Smooth muscle cell (in vitro differentiated cells): ENCODE measurements at regions not wholly inside any gene's neighbourhood (a gene's known extent, or its start where the extent isn't known, plus 50 kb on each side); places are given as distances from the start of the nearest gene placed in this dataset.

ENCODE experiments used
- DNase-seq: peaks from one replicate; lab custom pipeline; 2025; ENCODE audit not compliant: unreplicated experiment; lab: John Stamatoyannopoulos, UW
- H2AFZ ChIP-seq: fragments of 200-600 bp; sonication (generic); 2 replicates; pipeline ENCODE4 v1.6.0; 2016; ENCODE audit warnings: antibody characterized with exemption, low read depth, mild to moderate bottlenecking
- H3F3A ChIP-seq: fragments of 200-600 bp; sonication (generic); 2 replicates; pipeline ENCODE4 v1.6.0; 2017; ENCODE audit warnings: antibody characterized with exemption, low read depth
- H3K27ac ChIP-seq: fragments of 200-600 bp; sonication (generic); 2 replicates; pipeline ENCODE4 v1.5.1; 2016; ENCODE audit warnings: low read depth, mild to moderate bottlenecking
- H3K27me3 ChIP-seq: fragments of 200-600 bp; sonication (generic); 2 replicates; pipeline ENCODE4 v1.6.1; 2016; ENCODE audit warnings: low read depth, mild to moderate bottlenecking
- H3K36me3 ChIP-seq: fragments of 200-600 bp; sonication (generic); 2 replicates; pipeline ENCODE4 v1.5.1; 2016; ENCODE audit warnings: low read depth
- H3K4me1 ChIP-seq: fragments of 200-600 bp; sonication (generic); 2 replicates; pipeline ENCODE4 v1.5.1; 2016; ENCODE audit warnings: low read depth
- H3K4me2 ChIP-seq: fragments of 200-600 bp; sonication (generic); 2 replicates; pipeline ENCODE4 v1.6.0; 2016; ENCODE audit warnings: mild to moderate bottlenecking
- H3K4me3 ChIP-seq: fragments of 200-600 bp; sonication (generic); 2 replicates; pipeline ENCODE4 v1.5.1; 2016; ENCODE audit warnings: mild to moderate bottlenecking
- H3K79me2 ChIP-seq: fragments of 200-600 bp; sonication (generic); 2 replicates; pipeline ENCODE4 v1.6.0; 2016; ENCODE audit warnings: low read depth, mild to moderate bottlenecking
- H3K9ac ChIP-seq: fragments of 200-600 bp; sonication (generic); 2 replicates; pipeline ENCODE4 v1.6.0; 2016; ENCODE audit warnings: low read depth
- H3K9me3 ChIP-seq: fragments of 200-600 bp; sonication (generic); replicated peaks from 2 replicates; pipeline ENCODE4 v1.5.1; 2016; ENCODE audit warnings: low read depth
- H4K20me1 ChIP-seq: fragments of 200-600 bp; sonication (generic); 2 replicates; pipeline ENCODE4 v1.6.0; 2016; ENCODE audit warnings: low read depth
- WGBS: methylation state at CpG from one replicate; pipeline ENCODE4 v1.1.7; 2016; ENCODE audit warnings: low lambda C conversion rate; 5-methylcytosine and 5-hydroxymethylcytosine counted together
- TF ChIP-seq, protein P1 (sequence below): fragments of 200-600 bp; sonication (generic); IDR thresholded peaks from 2 replicates; pipeline ENCODE4 v1.5.1; 2017; ENCODE audit warnings: borderline replicate concordance, mild to moderate bottlenecking, antibody characterized with exemption; ENCODE audit not compliant: insufficient read depth, poor library complexity, severe bottlenecking

DNA sequence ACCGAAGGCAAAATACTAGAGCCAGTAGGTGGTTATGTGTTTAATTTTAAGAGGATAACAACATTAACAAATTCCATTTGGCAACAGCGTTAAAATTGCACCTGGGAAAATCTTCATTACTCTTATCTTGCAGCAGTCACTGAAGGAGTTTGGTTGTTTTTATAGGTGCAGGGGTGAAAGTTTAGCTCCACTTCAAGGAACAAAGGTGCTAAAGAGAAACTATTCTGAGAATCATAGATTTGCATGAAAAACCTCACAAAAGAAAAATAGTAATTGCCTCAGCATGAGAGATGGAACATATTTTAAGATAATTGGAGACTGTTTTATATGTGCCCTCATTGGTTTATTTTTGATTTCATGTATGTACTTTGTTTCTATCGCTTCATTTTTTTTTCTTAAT, 444.4 kb downstream of the UTRN start:
- DNase-seq, result no peak
- H3F3A ChIP-seq, result no peaks in the 10 kb centered on the region
- no peak overlapping the region for H3K9ac ChIP-seq
- no peak overlapping the region for H3K4me3 ChIP-seq
- no peaks in the 10 kb centered on the region for H3K79me2 ChIP-seq
- peaks cover 12% of the 10 kb centered on the region for H3K4me1 ChIP-seq
- H4K20me1 ChIP-seq, result no peaks in the 10 kb centered on the region
- no peaks in the 10 kb centered on the region for H3K36me3 ChIP-seq
- WGBS, result 92% methylated on average over 3 of the region's 3 CpGs
- no peaks in the 10 kb centered on the region for H3K9me3 ChIP-seq
- H3K27ac ChIP-seq, result no peak overlapping the region
- H2AFZ ChIP-seq, result no peak overlapping the region
- TF ChIP-seq, protein P1, sequence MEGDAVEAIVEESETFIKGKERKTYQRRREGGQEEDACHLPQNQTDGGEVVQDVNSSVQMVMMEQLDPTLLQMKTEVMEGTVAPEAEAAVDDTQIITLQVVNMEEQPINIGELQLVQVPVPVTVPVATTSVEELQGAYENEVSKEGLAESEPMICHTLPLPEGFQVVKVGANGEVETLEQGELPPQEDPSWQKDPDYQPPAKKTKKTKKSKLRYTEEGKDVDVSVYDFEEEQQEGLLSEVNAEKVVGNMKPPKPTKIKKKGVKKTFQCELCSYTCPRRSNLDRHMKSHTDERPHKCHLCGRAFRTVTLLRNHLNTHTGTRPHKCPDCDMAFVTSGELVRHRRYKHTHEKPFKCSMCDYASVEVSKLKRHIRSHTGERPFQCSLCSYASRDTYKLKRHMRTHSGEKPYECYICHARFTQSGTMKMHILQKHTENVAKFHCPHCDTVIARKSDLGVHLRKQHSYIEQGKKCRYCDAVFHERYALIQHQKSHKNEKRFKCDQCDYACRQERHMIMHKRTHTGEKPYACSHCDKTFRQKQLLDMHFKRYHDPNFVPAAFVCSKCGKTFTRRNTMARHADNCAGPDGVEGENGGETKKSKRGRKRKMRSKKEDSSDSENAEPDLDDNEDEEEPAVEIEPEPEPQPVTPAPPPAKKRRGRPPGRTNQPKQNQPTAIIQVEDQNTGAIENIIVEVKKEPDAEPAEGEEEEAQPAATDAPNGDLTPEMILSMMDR, result no peak
- no peak overlapping the region for H3K4me2 ChIP-seq
- H3K27me3 ChIP-seq, result no peaks in the 10 kb centered on the region

DNA sequence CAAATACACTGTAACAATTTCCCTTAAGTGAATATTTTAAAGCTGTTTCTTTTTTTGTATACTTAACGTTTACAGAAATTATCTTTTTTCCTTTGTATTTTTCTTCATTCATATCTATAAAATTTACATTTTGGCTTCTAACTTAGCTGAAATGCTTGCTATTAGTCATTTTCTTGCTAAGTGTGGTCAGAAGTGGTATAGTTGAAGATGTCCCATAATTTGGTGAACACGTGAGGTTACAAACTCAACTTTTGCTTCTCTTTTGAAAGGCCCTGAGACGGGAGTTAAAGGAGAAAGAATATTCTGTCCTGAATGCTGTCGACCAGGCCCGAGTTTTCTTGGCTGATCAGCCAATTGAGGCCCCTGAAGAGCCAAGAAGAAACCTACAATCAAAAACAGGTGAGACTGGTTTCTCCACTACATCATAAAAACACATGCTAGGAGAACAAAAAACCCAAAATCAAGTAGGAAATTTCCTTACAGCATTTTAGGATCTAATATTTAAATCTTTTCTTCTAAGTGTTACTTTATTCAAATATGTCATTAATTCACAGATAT, 445.0 kb downstream of the UTRN start:
- Histone ChIP-seq H2AFZ (no peak overlapping the region), H3K4me1 (peaks cover 12% of the 10 kb centered on the region), H3K9me3 (no peaks in the 10 kb centered on the region), H3K27ac (peak overlapping the region; percentile 41), H3K36me3 (no peaks in the 10 kb centered on the region), H3K27me3 (no peaks in the 10 kb centered on the region), H3K9ac (no peak overlapping the region), H4K20me1 (no peaks in the 10 kb centered on the region), H3K4me2 (peak overlapping the region; percentile 4), H3K4me3 (no peak overlapping the region), H3F3A (no peaks in the 10 kb centered on the region), H3K79me2 (no peaks in the 10 kb centered on the region)
- no peak for DNase-seq
- TF ChIP-seq, protein P1, result no peak
- WGBS, result 68% methylated on average over 5 of the region's 5 CpGs

DNA sequence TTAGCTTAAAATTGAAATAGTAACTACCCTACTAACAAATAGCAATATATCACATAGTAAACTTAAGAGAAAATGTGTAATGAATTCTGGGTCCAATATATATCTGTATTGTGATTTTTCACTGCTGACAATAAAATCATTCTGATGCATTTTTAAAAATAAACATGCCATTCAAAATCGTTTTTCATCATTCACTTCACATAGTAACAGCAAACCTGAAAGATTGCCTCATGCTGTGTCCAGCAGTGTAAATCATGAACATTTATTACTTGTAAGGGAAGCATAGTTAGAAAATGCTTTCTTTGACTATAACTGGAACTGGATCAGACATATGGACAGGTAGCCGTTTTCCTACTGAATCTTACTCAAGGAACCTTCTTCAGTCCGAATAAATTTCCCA, 446.1 kb downstream of the UTRN start:
- no peak for DNase-seq
- H2AFZ ChIP-seq, result no peak overlapping the region
- peaks cover 2% of the 10 kb centered on the region for H3K4me1 ChIP-seq
- 89% methylated on average over 3 of the region's 3 CpGs for WGBS
- no peak overlapping the region for H3K9ac ChIP-seq
- H3F3A ChIP-seq, result no peaks in the 10 kb centered on the region
- no peak overlapping the region for H3K27ac ChIP-seq
- no peak overlapping the region for H3K4me3 ChIP-seq
- no peak overlapping the region for H3K4me2 ChIP-seq
- no peaks in the 10 kb centered on the region for H4K20me1 ChIP-seq
- no peaks in the 10 kb centered on the region for H3K79me2 ChIP-seq
- no peaks in the 10 kb centered on the region for H3K27me3 ChIP-seq
- H3K9me3 ChIP-seq, result no peaks in the 10 kb centered on the region
- TF ChIP-seq, protein P1, result no peak
- no peaks in the 10 kb centered on the region for H3K36me3 ChIP-seq

DNA sequence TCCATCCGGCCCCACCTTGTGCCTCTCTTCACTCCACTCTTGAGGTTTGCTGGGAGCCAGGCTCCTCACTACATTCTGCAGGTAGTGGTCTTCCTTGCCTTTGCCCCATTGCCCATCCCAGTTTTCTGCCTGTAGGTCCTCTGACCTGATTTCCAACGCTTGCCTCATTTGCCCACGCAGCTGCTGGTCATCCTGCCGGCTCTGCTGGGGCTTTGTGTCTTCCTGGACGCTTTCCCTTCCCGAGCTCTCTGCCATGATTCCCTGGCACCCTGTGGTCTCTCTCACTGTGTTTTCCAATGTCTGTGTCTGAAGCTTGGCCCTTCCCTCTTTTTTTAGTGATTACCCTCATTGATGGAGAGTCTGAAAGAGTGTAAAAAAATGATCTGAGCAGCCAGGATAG, 451.6 kb downstream of the UTRN start:
- H3K4me1 ChIP-seq, result no peaks in the 10 kb centered on the region

More for the DNA sequence above, 451.6 kb downstream of the UTRN start:
- Histone ChIP-seq H3K27ac (no peak overlapping the region), H3K79me2 (no peaks in the 10 kb centered on the region), H3K4me2 (no peak overlapping the region), H3K9me3 (no peaks in the 10 kb centered on the region), H3K36me3 (no peaks in the 10 kb centered on the region), H3K27me3 (no peaks in the 10 kb centered on the region), H3K9ac (no peak overlapping the region), H3K4me3 (no peak overlapping the region), H3F3A (no peaks in the 10 kb centered on the region), H4K20me1 (no peaks in the 10 kb centered on the region), H2AFZ (no peak overlapping the region)
- TF ChIP-seq, protein P1, result no peak
- WGBS, result 90% methylated on average over 6 of the region's 6 CpGs
- no peak for DNase-seq
